IgD-negative memory B cell (primary cell): ENCODE measurements at regions not wholly inside any gene's neighbourhood (a gene's known extent, or its start where the extent isn't known, plus 50 kb on each side); places are given as distances from the start of the nearest gene placed in this dataset.

Experiments
- H3K27ac Mint-ChIP-seq, 3 donors: one replicate each; pipeline ENCODE4 v1.8.0; 2020 to 2022; ENCODE audit warnings: mild to moderate bottlenecking in 3 of 3, mixed read lengths in 3 of 3, moderate library complexity in 1 of 3
- H3K27me3 Mint-ChIP-seq: one replicate; pipeline ENCODE4 v1.8.0; 2021; ENCODE audit warnings: mixed read lengths
- H3K36me3 Mint-ChIP-seq: one replicate; pipeline ENCODE4 v1.8.0; 2020; ENCODE audit warnings: mild to moderate bottlenecking, mixed read lengths
- H3K4me1 Mint-ChIP-seq, 3 donors: one replicate each; pipeline ENCODE4 v1.8.0; 2020 to 2022; ENCODE audit warnings: mixed read lengths in 3 of 3, mild to moderate bottlenecking in 1 of 3
- H3K4me3 Mint-ChIP-seq, 4 donors: one replicate each; pipeline ENCODE4 v1.8.0; 2020 to 2022; ENCODE audit warnings: mild to moderate bottlenecking in 4 of 4, mixed read lengths in 4 of 4, moderate library complexity in 3 of 4
- H3K9me3 Mint-ChIP-seq, 3 donors: one replicate each; pipeline ENCODE4 v1.8.0; 2020 to 2021; ENCODE audit warnings: mixed read lengths in 3 of 3, mild to moderate bottlenecking in 1 of 3

- no peak overlapping the region for H3K27ac Mint-ChIP-seq
- peaks cover 0 to 13% (median 8%) of the 10 kb centered on the region in 3 donors for H3K4me1 Mint-ChIP-seq
- H3K27me3 Mint-ChIP-seq, result no peaks in the 10 kb centered on the region
- H3K36me3 Mint-ChIP-seq, result no peaks in the 10 kb centered on the region
- H3K9me3 Mint-ChIP-seq, result peaks cover 0 to 22% (median 8%) of the 10 kb centered on the region in 3 donors
- H3K4me3 Mint-ChIP-seq, result peak overlapping the region in 1 of 4 donors; percentile 14
Measured at GRCh38 chr15:70336425-70337009, 238.8 kb upstream of the TLE3 start.

DNA sequence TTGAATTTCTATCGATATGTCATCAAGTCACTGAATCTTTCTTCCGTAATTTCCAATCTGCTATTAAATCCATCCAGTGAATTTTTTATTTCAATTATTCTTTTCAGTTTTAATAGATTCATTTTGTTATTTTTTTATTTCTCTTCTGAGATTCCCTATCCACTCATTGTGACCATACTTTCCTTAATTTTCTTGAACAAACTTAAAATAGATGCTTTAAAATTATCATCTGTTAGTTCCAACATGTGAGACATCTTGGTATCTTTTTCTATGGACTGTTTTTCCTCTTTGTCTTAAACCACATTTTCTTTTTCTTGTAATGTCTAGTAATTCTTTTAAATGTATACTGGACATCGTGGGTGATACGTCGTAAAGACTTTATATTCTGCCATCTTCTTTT lies 236.6 kb upstream of the TLE3 start:
- H3K4me3 Mint-ChIP-seq, result no peak overlapping the region
- no peaks in the 10 kb centered on the region for H3K27me3 Mint-ChIP-seq
- H3K27ac Mint-ChIP-seq, result no peak overlapping the region
- H3K9me3 Mint-ChIP-seq, result peaks cover 4 to 34% (median 8%) of the 10 kb centered on the region in 3 donors
- H3K4me1 Mint-ChIP-seq, result peaks cover 0 to 13% (median 8%) of the 10 kb centered on the region in 3 donors
- no peaks in the 10 kb centered on the region for H3K36me3 Mint-ChIP-seq

DNA sequence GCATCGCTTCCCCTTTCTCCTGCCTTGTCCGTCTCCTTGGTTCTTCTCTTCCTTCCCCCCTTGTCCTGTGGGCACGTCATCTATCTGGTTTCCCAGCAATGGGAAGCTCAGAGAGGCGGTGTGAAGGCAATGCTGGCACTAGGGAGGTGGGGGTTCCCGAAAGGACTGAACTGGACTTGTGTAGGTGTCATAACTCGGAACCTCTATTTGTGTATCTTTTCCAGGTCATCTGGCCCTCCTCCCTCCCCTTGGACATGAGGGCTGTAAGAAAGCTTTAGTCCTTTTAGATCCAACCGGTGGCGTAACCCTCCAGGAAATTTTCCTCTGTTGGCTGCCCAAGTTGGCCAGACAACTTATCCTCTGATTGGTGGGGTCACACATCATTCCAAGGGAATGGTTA lies 231.5 kb upstream of the TLE3 start:
- H3K9me3 Mint-ChIP-seq, result peaks cover 4 to 24% (median 8%) of the 10 kb centered on the region in 3 donors
- H3K27me3 Mint-ChIP-seq, result no peaks in the 10 kb centered on the region
- H3K27ac Mint-ChIP-seq, result no peak overlapping the region
- H3K4me3 Mint-ChIP-seq, result no peak overlapping the region
- H3K4me1 Mint-ChIP-seq, result peaks cover 15 to 20% (median 18%) of the 10 kb centered on the region in 3 donors
- H3K36me3 Mint-ChIP-seq, result peaks cover 4% of the 10 kb centered on the region

DNA sequence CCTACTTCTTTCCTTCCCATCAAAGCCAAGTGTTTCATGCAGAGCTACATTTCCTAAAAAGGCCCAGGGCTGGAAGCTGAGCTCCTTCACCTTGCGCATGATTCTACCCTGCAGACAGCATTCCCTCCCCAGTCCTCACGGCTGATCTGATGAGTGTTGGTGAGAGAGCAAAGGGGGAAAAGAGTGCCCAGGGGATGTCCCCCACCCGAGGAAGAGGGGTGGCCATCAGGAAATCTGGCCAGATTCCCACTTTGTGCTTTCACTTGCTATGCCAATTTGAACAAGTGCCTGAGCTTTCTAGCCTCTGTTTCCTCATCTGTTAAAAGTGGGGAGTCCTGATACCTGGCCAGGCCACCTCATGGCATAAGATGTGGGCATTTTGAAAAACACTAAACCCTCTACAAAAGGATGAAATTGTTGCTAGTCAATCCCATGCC lies 231.0 kb upstream of the TLE3 start:
- Mint-ChIP-seq H3K4me1 (peaks cover 17 to 20% (median 20%) of the 10 kb centered on the region in 3 donors), H3K27ac (peak overlapping the region in 2 of 3 donors; percentile 82 to 97), H3K9me3 (peaks cover 4 to 19% (median 5%) of the 10 kb centered on the region in 3 donors), H3K27me3 (no peaks in the 10 kb centered on the region), H3K36me3 (peaks cover 4% of the 10 kb centered on the region), H3K4me3 (peak overlapping the region in 3 of 4 donors; percentile 52 to 80 (median 79))

DNA sequence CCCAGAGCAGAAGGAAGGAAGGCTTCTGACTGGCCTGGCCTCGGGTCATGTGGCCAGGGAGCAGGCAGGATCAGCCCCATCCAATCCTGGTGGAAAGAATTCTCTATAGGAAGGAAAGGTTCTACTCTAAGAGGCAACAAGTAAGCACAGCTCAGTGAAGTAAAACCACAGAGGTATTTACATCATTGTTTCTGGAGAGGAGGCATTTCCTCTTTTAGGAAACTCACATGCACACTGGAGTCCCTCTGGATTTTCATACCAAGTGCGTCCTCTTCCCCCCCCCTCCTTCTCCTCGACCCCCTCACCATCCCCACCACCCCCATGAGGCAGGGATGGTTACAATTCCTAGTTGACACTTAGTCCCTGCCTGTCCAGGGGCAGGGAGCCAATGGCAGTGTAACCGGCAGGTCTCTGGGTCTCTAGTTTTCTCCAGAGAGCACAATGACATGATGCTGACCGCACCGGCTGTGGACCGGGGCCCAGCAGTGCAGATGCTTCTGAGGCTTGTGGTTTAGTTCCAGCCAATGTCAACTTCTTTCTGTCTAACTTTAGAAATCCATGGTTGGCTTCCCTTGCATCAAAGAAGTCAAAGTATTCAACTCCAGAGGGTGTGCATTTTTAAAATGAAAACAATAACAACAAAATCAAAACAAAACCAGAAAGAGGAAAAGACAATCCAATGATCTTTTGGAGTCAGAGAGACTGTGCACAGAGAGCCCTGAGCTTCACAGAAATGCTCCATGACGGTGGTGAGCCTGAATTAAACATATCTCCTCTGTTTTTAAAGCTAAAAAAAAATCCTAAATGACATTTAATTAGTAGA lies 230.3 kb upstream of the TLE3 start:
- Mint-ChIP-seq H3K4me1 (peaks cover 19 to 22% (median 20%) of the 10 kb centered on the region in 3 donors), H3K36me3 (peaks cover 4% of the 10 kb centered on the region), H3K27ac (peak overlapping the region in 2 of 3 donors; percentile 82 to 97), H3K4me3 (peak overlapping the region; percentile 30 to 80 (median 66)), H3K27me3 (no peaks in the 10 kb centered on the region), H3K9me3 (peaks cover 3 to 16% (median 4%) of the 10 kb centered on the region in 3 donors)

- Mint-ChIP-seq H3K27me3 (no peaks in the 10 kb centered on the region), H3K9me3 (peaks cover 3 to 16% (median 4%) of the 10 kb centered on the region in 3 donors), H3K4me1 (peaks cover 24 to 26% (median 25%) of the 10 kb centered on the region in 3 donors), H3K36me3 (peaks cover 4% of the 10 kb centered on the region), H3K4me3 (peak overlapping the region; percentile 9 to 80 (median 48)), H3K27ac (peak overlapping the region; percentile 71 to 97 (median 82))
Measured at GRCh38 chr15:70327328-70327855, 229.7 kb upstream of the TLE3 start.

DNA sequence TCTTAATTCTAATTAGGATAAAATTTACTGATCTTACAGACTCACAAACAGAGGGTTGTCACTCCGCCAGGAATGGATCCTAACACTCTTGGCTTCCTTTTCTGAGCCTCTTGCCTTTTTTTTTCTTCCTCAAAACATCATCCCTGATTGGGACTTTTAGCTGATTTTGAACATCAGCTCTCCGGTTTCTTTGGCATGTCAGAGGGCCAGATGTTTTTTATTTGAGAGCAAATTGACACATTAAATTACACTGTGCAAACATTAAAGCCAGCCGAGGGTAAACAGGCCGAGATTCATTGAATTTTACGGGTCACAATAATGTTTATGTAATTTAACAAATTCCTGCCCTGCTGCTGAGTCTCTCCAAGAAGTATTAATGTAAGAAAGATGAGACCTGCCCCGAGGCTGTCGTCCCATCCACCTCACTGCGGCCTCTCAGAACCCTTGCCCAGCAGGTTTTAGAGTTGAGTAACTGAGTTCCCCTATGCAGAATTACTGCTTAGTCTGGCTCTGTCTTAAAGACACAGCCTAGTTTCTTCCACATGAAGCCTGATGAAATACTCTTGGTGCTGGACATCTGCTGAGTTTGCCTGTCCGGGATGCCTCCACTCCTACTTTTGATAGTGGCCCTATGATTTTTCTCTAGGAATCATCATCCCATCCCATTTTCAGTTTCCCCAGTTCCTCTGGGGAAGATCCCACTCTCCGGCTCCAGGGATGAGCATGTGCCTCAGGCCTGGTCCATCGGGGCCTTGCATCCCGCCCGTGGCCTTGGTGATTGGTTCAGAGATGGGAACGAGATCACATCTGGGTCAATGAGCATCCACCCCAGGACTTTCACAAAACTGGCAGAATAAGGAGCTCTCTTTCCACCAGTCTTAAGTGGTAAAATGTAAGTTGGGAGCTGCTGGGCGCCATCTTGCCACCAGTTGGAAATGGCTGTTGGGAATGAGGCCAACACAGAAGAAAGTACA lies 226.6 kb upstream of the TLE3 start:
- no peak overlapping the region for H3K27ac Mint-ChIP-seq
- no peaks in the 10 kb centered on the region for H3K9me3 Mint-ChIP-seq
- peaks cover 3% of the 10 kb centered on the region for H3K27me3 Mint-ChIP-seq
- H3K4me1 Mint-ChIP-seq, result peaks cover 51 to 56% (median 52%) of the 10 kb centered on the region in 3 donors
- peaks cover 4% of the 10 kb centered on the region for H3K36me3 Mint-ChIP-seq
- peak overlapping the region in 1 of 4 donors; percentile 36 for H3K4me3 Mint-ChIP-seq

GRCh38 chr15:70323111-70323851 lies 225.6 kb upstream of the TLE3 start:
- peak overlapping the region in 2 of 4 donors; percentile 66 to 70 for H3K4me3 Mint-ChIP-seq
- no peaks in the 10 kb centered on the region for H3K9me3 Mint-ChIP-seq
- H3K4me1 Mint-ChIP-seq, result peaks cover 54 to 58% (median 57%) of the 10 kb centered on the region in 3 donors
- H3K36me3 Mint-ChIP-seq, result peaks cover 2% of the 10 kb centered on the region
- peaks cover 4% of the 10 kb centered on the region for H3K27me3 Mint-ChIP-seq
- peak overlapping the region in 1 of 3 donors; percentile 99 for H3K27ac Mint-ChIP-seq

- Mint-ChIP-seq H3K27me3 (peaks cover 5% of the 10 kb centered on the region), H3K9me3 (no peaks in the 10 kb centered on the region), H3K4me1 (peaks cover 44 to 49% (median 49%) of the 10 kb centered on the region in 3 donors), H3K4me3 (peak overlapping the region in 3 of 4 donors; percentile 53 to 88 (median 66)), H3K27ac (peak overlapping the region; percentile 36 to 99 (median 53)), H3K36me3 (no peaks in the 10 kb centered on the region)
Measured at GRCh38 chr15:70322051-70322668, 224.4 kb upstream of the TLE3 start.

DNA sequence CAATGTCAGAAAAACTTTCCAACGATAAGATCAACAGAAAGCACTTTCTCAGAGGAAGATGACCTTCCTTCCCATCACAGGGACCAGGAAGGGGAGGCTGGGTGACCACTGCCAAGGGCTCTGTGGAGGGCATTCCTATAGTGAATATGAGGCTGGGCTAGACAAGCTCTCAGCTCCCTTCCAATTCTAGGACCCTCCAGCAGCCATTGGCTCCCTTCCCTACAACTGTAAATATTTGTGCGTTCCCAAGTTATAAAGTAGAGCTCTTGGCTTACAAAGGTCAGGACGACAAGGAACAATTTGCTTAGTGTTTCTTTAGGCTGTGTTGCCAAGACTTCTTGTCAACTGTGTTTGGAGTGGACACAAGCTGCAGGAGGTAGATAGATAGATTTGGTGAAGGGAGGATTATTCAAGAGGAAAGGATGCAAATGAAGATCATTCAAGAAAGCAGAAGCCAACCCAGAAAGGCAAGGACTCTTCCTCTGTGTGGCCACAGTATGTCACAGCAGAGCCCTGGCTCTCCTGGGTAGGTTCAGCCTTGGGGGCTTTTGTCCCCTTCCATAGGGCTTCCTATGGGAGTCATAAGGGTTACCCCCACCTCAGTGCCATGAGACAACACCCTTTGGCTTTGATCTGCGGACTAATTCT lies 223.6 kb upstream of the TLE3 start:
- H3K27ac Mint-ChIP-seq, result peak overlapping the region in 2 of 3 donors; percentile 36 to 99
- H3K36me3 Mint-ChIP-seq, result no peaks in the 10 kb centered on the region
- peaks cover 41 to 50% (median 48%) of the 10 kb centered on the region in 3 donors for H3K4me1 Mint-ChIP-seq
- no peaks in the 10 kb centered on the region for H3K9me3 Mint-ChIP-seq
- H3K27me3 Mint-ChIP-seq, result peaks cover 5% of the 10 kb centered on the region
- peak overlapping the region; percentile 1 to 93 (median 74) for H3K4me3 Mint-ChIP-seq

GRCh38 chr15:70320482-70320881 lies 222.8 kb upstream of the TLE3 start:
- no peaks in the 10 kb centered on the region for H3K9me3 Mint-ChIP-seq
- peaks cover 41 to 50% (median 48%) of the 10 kb centered on the region in 3 donors for H3K4me1 Mint-ChIP-seq
- no peaks in the 10 kb centered on the region for H3K36me3 Mint-ChIP-seq
- peaks cover 5% of the 10 kb centered on the region for H3K27me3 Mint-ChIP-seq
- peak overlapping the region; percentile 62 to 93 (median 74) for H3K4me3 Mint-ChIP-seq
- peak overlapping the region; percentile 87 to 99 (median 89) for H3K27ac Mint-ChIP-seq

DNA sequence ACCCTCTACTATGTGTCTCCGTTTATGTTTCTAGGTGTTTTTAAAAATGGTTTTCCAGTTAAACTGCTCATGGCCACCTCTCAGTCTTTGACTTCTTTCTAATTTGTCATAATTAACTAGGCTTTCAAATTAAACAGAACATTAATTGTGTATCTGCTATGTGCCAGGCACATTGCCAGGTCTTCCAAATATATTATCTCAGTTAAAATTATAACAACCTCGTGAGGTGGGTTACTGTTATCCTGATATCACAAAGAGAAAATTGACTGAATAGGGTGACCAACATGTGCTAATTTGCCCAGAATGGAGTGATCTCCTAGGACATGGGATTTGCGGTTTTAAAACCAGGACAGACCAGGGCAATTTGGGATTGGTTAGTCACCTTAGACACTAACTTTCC lies 222.4 kb upstream of the TLE3 start:
- H3K27me3 Mint-ChIP-seq, result peaks cover 5% of the 10 kb centered on the region
- H3K36me3 Mint-ChIP-seq, result no peaks in the 10 kb centered on the region
- peak overlapping the region; percentile 87 to 99 (median 89) for H3K27ac Mint-ChIP-seq
- peaks cover 41 to 50% (median 48%) of the 10 kb centered on the region in 3 donors for H3K4me1 Mint-ChIP-seq
- no peaks in the 10 kb centered on the region for H3K9me3 Mint-ChIP-seq
- H3K4me3 Mint-ChIP-seq, result peak overlapping the region; percentile 16 to 93 (median 74)

GRCh38 chr15:70319466-70319865 lies 221.7 kb upstream of the TLE3 start:
- peaks cover 41 to 50% (median 48%) of the 10 kb centered on the region in 3 donors for H3K4me1 Mint-ChIP-seq
- no peaks in the 10 kb centered on the region for H3K9me3 Mint-ChIP-seq
- peaks cover 5% of the 10 kb centered on the region for H3K27me3 Mint-ChIP-seq
- peak overlapping the region; percentile 10 to 86 (median 64) for H3K4me3 Mint-ChIP-seq
- H3K27ac Mint-ChIP-seq, result peak overlapping the region; percentile 87 to 99 (median 89)
- H3K36me3 Mint-ChIP-seq, result no peaks in the 10 kb centered on the region
